PFSK-1 (cell line): ENCODE measurements at regions not wholly inside any gene's neighbourhood (a gene's known extent, or its start where the extent isn't known, plus 50 kb on each side); places are given as distances from the start of the nearest gene placed in this dataset.

Experiments used
- FOXP2 ChIP-seq: optimal IDR thresholded peaks from 2 replicates; pipeline ENCODE3; 2011; ENCODE audit warnings: borderline replicate concordance, control low read depth, inconsistent platforms; ENCODE audit not compliant: insufficient read depth; ENCODE audit errors: extremely low read length, extremely low read depth
- POLR2AphosphoS5 ChIP-seq: IDR thresholded peaks from 2 replicates; pipeline ENCODE4 v1.6.1; 2012; ENCODE audit warnings: low read depth, mild to moderate bottlenecking, control low read depth, low read length, moderate library complexity
- SIN3A ChIP-seq: IDR thresholded peaks from 2 replicates; pipeline ENCODE4 v1.6.1; 2012; ENCODE audit warnings: mild to moderate bottlenecking, low read length, moderate library complexity, borderline replicate concordance; ENCODE audit not compliant: insufficient read depth
- TAF1 ChIP-seq: IDR thresholded peaks from 2 replicates; pipeline ENCODE4 v1.6.1; 2012; ENCODE audit warnings: low read length, control low read depth, borderline replicate concordance; ENCODE audit not compliant: insufficient read depth
- TF ChIP-seq, protein P1 (sequence below), 2 experiments: IDR thresholded peaks; 2 replicates each; pipeline versions ENCODE4 v1.6.1 to v1.8.0; 2011 to 2012; ENCODE audit warnings: low read depth in 2 of 2, low read length in 2 of 2, control low read depth in 1 of 2, inconsistent platforms in 1 of 2, mild to moderate bottlenecking in 1 of 2, moderate library complexity in 1 of 2; ENCODE audit not compliant: insufficient read depth in 1 of 2

DNA sequence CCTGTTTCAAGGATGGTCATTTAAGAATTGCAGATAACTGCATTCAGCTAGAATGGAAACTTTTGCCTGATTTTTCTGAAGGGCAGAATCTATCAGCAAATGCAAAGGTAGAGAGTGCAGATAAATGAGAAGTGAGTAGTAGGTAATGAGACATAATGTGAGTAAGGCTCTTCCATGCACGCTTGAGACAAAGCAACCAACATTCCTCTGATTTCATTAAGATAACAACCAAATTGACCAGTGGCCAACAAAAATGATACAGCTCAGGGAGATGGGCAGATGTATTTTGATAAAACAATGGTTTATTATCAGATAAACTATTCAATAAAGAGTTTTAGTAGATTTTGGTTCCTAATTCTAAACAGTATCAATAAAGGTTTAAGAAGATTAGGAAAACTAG is 404.4 kb upstream of the PBX1 start:
- TF ChIP-seq POLR2AphosphoS5 (no peak), TAF1 (no peak), FOXP2 (no peak), SIN3A (no peak)
- TF ChIP-seq, protein P1, sequence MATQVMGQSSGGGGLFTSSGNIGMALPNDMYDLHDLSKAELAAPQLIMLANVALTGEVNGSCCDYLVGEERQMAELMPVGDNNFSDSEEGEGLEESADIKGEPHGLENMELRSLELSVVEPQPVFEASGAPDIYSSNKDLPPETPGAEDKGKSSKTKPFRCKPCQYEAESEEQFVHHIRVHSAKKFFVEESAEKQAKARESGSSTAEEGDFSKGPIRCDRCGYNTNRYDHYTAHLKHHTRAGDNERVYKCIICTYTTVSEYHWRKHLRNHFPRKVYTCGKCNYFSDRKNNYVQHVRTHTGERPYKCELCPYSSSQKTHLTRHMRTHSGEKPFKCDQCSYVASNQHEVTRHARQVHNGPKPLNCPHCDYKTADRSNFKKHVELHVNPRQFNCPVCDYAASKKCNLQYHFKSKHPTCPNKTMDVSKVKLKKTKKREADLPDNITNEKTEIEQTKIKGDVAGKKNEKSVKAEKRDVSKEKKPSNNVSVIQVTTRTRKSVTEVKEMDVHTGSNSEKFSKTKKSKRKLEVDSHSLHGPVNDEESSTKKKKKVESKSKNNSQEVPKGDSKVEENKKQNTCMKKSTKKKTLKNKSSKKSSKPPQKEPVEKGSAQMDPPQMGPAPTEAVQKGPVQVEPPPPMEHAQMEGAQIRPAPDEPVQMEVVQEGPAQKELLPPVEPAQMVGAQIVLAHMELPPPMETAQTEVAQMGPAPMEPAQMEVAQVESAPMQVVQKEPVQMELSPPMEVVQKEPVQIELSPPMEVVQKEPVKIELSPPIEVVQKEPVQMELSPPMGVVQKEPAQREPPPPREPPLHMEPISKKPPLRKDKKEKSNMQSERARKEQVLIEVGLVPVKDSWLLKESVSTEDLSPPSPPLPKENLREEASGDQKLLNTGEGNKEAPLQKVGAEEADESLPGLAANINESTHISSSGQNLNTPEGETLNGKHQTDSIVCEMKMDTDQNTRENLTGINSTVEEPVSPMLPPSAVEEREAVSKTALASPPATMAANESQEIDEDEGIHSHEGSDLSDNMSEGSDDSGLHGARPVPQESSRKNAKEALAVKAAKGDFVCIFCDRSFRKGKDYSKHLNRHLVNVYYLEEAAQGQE (IDR thresholded peaks at IDR 0.05; ENCODE audit: insufficient read depth in 1 of 2, low read depth in 2 of 2, low read length in 2 of 2) = no peak
